GM21526 (cell line): ENCODE measurements at regions not wholly inside any gene's neighbourhood (a gene's known extent, or its start where the extent isn't known, plus 50 kb on each side); places are given as distances from the start of the nearest gene placed in this dataset.
A peak's percentile ranks its signal among the peaks of the same experiment; 100 is the strongest.

Experiments used
- ATAC-seq: cut with Tn5 transposase; IDR thresholded peaks from one replicate; pipeline ENCODE4 v1.9.1; 2021; ENCODE audit warnings: moderate library complexity; ENCODE audit not compliant: unreplicated experiment, low FRiP score

DNA sequence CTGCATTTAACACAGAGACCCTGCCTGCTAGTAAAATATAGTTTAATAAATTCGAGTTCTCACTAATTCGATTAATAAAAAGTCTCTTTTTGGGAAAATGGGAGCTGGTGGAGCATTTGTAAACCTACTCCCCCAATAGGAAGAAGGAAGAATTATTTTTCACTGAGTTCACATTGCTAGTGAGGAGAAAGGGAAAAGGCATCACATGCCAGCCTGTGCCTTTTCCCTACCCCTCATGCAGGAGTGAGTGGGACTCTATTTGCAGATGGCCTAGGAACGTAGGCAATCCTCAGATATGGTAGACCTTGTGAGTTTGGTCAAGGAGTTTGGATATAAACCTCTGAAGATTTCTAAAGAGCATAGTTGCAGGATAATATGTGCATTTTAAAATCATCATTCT is 218.4 kb upstream of the TRIB2 start:
- no peak for ATAC-seq

DNA sequence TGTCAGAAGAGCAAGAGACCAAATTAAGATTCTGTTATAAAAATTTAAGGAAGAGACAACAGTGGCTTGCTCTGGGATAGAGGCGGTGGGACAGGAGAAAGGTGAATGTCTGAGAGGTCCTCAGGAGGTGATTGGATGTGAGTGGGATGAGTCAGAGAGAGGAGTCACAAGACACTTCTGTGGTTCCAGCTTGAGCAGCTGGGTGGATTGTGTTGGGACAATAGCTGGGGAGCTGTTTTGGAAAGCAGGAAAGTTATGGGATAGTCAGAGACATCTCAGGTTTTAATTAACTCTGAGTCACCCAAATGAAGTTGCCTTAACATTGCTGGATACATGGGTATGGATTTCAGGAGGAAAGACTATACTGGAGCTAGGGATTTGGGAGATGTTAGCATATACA is 218.0 kb upstream of the TRIB2 start:
- ATAC-seq: no peak

DNA sequence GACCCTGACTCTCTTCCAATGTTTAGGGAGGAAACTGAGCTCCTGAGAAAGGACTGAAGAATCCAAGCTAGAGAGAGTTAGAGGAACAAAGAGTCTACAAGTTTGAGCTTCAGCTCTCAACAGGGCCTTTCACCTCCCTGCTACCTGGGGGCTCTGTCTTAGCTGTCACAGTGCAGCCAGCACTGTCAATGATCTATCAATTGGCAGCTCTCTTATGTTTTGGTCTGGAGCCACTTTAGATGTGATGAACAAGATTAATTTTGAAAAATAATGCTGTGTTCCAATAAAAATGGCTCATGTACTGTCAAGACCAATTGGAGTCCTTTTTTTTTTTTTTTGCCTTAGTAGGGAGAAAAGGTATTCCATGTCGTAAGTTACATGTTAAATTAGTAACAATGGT is 215.8 kb upstream of the TRIB2 start:
- ATAC-seq: no peak

DNA sequence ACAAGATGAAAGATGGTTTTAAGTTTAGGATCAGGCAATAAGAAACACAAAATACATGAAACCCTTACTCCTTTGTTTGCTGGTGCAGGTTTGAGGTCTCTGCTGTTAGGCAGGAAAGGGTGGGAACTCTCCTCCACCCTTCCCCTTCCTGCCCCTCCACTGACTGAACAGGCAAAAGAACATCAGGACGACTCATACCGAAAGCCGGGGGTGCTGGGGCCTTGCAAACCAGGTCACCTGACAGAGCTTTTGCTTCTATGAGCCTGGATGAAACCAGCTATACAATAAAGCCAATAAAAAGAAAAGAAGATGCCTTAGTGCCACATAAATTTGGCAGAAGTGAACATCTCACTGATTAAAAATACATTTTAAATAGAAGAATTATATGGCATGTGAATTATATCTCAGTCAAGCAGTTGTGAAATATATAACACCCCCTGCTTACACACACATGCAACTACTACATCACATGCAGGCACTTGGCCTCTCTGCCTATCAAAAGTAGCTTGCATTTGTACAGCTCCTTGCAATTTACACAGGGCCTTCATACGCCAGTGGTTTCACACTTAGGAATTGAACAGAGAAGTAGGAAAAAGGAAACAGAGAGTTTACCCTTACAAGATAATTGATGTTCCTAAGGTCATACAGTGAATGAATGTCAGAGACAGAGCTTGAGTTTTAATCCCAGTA is 215.1 kb upstream of the TRIB2 start:
- peak; percentile 95 for ATAC-seq

DNA sequence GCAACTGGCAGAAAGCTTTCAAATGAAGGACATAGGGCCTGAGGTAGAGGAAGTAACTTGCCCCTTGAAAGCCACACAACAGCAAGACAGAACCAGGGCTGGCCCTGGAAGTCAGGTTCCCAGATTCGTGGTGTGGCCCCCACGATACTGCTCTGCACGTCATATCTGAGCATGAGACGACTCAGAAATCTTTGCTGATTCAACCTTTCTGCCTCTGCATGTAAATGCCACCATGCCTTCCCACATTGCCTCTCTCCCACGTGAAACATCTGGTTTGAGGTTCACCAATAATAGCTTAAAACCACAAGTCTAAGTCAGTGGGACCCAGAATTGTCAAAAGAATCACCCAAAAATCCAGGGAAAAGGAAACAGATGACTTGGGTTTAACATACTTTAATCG is 214.0 kb upstream of the TRIB2 start:
- no peak for ATAC-seq

DNA sequence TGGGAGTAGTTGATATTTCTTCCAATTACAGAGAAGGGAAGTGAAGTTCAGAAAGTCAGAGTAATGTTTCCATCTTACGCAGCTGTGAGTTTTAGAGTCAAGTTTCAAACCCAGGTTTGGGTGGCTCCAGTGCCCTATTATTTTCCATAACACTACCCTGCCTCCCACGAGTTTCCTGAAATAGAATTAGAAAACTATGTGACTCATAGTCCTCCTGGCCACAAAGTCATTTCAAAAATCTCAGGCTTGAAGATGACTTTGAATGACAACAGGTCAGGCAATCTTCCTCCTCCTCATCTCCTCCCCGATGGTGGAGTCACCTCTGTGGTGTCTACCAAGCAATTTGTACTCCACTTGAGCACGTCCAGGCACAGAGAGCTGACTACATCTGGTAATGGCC is 212.3 kb upstream of the TRIB2 start:
- peak; percentile 51 for ATAC-seq

DNA sequence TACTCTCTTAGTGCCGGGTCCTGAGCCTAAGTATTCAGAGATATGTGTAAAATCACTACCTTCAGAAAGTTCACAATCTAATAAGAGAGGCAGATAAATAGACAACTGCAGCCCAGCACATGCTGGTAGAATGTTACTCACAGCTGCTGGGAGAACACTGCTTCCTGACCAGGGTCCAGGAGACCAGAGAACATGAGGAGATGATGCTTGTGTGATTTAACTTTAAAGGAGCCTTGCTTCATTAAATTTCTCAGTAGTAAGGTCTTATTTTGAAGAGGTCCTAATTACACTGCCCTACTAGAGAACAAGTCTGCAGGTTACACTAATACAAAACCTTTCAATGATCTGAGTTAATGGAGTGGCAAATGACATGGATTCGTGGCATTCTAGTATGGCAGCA is 209.9 kb upstream of the TRIB2 start:
- no peak for ATAC-seq

DNA sequence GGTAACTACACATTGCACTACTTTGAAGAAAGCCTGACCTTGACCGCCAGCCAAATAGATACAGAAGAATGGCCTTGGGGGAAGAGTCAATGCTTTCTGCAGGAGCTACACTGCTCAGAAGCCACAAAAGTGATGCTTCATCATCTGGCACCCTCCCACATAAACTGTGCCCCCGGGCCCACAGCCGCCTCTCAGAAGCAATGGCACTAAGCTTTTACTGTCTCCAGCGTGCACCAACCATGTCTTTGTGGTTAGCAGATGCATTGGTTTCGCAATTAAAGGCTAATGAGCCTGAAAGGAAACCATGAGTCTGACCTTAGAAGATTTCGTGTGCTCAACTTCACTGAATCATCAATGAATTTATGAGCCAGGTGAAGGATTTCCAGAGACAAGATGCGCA is 209.4 kb upstream of the TRIB2 start:
- ATAC-seq: peak; percentile 73

DNA sequence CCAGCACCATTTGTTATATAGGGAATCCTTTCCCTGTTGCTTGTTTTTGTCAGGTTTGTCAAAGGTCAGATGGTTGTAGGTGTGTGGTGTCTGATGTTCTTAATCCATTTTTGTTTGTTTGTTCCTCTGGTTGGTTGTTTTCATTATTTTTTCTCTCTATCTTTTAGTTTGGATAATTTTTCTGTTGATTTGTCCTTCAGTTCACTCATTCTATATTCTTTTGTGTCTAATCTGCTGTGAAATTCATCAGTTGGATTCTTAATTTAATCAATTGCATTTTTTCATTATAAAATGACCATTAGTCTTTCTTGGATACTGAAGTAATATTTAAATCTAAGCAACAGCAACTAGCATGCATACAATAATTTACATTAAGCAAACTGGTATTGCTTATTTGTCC is 206.7 kb upstream of the TRIB2 start:
- no peak for ATAC-seq

DNA sequence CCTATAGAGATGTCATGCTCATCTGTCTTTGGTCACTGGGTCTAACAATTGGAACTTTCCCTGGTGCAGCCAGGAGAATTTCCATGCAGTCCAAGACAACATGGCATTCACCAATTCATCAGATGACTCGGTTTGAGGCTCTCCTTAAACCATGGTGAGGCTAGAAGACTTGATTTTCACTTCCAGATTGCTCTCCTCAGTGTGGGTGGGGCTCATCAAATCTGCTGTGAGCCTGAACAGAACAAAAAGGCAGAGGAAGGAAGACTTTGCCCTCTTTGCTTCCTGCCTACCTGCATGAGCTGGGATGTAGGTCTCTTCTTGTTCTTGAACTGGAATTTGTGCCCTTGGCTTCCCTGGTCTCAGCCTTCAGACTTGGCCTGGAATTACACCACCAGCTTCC is 203.4 kb upstream of the TRIB2 start:
- ATAC-seq: no peak

DNA sequence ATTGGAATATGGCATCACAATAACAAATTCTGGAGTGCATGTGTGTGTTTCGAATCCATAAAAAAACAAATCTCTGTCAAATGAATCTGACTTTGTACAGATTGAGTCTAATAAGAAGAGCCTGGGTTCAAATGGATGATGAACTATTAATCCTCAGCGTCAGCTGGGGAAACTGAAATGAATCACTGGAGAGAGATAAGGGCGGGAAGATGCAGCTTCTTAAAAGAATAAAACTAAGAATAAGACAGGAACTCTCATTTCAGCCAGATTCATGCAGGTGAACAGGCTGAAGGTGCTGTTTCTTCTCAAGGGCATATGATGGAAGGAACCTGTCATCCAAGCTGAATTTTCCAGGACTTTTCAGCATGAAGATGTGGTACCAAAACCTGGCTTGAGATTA is 202.6 kb upstream of the TRIB2 start:
- ATAC-seq: no peak

DNA sequence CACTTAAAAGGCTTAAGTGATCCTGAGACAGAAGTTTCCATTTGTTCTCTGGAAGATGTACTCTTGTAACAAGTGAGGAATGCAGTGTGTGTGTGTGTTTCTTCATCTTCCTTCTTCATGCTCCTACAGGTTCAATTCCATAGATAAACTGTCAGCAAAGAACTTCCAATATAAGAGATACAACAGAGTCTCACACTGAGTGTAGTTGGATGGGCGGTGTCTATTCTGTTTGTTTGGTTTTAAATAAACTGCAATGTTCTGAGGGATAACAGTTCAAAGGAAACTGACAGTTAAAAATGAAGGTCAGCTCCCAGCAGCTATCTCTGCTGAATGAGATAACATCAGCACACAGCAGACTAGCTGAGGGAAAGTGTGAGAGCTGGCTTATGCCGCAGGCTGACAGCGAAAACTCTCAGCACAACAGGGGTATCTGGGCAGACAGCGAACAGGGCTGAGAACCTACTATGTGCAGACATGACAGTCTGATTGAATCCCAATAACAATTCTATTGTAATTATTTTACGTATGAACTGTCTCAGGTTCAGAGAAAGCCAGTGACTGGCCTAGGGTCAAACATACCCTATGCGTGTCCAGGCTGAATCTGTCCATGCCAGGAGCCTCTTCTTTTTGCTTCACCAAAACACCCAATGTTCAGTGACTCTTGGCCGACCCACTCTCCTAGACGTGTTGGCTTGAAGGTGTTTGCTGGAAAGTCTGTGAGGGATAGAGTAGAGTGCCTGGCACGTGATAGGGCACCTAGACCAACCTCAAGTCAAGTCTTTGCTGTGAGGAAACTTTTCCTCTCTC is 201.9 kb upstream of the TRIB2 start:
- no peak for ATAC-seq

DNA sequence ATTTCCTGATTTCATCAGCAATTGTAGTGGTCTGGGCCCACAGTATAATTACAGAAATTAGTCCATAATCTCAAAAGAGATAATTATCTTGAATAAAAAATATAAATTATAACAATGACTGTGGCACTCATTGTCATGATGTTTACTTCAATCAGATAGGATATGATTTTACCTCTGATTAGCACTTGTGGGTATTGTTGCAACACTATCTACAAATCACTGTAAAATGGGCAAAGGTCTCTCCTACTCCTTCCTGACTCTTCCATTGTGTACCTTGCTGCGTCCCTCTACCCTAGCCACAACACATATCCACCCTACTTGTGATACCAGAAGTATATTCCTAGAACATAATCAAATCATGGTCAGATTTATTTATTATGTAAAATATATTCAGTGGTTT is 200.9 kb upstream of the TRIB2 start:
- no peak for ATAC-seq

DNA sequence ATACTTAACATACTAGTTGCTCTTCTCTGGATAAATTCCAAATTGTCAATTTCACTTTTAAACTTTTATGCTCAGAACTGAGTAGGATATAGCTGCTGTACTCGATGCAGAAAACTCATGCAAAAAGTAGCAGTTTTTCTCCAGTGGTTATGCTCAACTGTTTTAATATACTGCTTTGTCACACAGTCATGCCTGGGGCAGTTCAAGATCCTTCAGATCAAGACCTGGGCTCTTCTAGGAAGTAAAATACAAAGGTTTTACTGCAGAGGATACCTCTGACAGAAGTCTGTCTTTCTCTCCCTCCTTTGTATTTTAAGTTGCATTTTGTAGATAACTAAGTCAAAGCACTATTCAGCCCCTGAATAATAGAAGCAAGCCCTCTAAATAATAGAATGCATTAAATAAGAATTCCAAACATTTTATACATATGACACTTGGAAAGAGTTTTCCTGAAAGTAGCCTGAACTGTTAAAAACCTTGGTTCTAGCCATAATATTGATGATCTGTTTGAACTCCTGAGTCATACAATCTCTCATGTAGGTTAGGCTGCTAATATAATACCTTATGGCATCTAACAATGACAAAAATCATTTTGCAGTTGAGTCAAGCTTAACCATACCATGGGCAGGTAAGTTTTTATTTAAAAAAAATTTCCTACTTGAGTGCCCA is 183.3 kb upstream of the TRIB2 start:
- no peak for ATAC-seq

DNA sequence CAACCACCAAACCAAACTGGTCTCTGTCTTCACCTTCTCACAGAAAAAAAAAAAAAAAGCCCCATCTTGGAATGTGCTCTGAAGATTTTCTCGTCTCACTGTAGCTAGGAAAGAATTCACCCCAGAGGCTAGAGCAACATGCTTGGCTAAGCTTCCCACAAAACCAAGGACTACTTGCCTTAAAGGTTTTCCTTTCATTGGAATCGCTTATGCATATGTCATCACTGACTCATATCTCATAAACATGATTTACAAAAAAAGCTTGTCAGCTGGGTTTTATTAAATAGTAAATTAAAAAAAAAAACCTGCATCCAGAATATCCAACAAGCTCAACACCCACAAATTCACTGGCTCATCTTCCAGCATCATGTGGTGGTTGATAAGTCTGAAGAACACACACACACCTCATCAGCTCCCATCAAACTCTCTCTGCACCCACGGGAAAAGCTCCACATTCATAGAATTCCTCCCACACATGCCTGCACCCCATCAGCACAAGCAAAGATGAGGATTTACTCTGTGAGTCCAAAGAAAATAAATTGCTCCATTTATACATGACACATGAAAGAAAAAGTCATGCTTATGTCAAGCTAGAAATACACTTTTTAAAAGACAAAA is 182.0 kb upstream of the TRIB2 start:
- no peak for ATAC-seq

DNA sequence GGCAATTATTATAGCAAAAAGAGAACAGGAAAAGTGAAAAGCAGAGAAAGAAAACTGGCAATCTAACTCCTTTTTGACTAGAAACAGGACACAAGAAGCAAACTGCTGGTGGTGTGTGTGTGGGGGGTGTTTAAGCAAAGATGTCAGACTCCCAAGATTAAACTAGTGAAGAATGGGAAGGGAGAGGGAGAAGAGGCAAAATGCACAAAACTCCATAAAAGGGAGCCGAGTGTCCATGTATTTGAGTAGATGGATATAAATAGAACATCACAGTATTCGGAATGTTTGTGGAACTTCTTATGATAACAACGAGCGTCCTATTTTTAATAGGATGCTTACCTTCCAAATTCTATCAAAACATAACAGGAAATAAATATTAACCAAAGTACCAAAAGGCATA is 179.8 kb upstream of the TRIB2 start:
- ATAC-seq: no peak

DNA sequence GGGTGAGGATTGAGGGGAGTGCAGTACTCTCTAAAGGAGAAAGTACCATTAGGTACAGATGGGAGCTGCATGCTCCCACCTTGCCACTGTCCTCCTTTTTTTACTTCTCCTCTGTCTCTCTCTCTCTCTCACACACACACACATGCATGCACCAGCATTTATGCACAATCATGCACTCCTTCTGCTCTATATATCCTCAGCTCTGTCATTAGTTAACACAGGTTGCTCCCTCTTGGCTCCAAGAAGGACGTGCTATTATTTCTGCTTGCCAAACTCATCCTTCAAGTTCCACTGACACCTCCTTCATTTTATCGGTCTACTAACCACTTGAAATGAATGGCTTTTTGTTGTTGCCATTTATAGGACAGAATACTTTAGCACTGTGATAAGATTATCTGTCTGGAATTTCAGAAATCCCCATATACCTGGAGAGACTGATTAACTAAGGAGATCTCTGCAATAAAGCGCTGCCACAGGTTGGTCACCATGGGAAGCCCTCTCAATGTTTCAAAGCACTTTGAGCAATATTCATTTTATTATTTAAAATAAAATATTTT is 178.5 kb upstream of the TRIB2 start:
- no peak for ATAC-seq

DNA sequence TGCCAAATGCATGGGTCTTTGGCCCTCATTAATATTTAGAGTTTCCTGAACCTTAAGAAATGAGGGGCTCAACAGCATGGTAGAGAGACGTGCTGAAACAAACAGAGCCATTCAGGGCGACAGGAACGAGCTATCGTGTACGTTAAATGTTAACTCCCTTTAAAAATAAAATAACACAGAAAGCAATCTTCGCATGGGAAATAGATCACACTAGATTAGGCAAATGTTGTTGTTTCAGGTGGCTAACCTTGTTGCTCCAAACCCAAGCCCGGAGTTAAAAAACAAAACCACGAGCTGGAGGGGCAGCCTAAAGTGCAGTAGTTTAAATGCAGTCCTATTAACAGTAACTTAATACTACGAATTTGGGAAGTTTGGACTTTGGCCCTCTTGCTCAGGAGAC is 177.4 kb upstream of the TRIB2 start:
- no peak for ATAC-seq

DNA sequence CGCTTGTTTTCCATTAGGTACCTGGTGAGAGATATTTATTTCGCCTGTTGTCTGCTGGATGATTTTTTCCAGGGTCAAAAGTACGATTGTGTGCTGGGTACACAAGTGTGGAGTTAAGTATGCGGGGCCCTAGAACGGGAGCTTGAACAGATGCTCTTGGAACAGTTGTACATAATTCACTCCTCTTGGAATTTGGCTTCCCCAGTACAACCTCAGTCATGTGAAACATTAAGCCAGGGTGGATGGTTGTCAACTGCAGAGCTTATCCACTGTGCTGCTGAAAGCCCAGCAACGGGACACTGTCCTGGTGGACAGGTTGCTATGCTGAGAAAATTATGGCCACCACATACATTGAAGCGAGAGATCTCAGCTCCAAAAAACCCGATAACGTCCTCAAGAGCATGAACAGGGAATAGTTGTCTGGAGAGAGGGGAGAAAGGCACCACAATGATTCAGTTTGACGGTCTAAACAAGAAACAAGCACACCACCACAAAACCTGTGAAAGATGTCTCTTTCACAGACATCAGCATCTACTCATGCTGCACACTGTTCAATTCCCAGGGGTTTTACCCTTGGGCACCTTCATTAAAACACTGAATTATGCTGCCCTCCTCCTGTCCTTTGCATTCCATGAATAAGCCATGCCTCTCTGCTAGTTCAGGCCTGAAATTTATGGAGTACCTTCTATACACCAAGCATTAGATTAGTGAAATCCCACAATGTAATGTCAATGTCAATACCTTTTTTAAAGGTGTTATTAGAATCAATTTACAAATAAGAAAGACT is 176.8 kb upstream of the TRIB2 start:
- ATAC-seq: no peak
